IMR-90 (cell line): ENCODE measurements at regions not wholly inside any gene's neighbourhood (a gene's known extent, or its start where the extent isn't known, plus 50 kb on each side); places are given as distances from the start of the nearest gene placed in this dataset.

Source experiments
- ATAC-seq: fragments of 200-7000 bp; cut with Tn5 transposase; 2 replicates; pipeline ENCODE4 v1.9.1; 2020; ENCODE audit warnings: low read depth, mild to moderate bottlenecking, moderate library complexity
- BruUV-seq: library from RNA; stranded (reverse); fragments of 400-500 nt; replicated peaks from 2 replicates; lab custom pipeline; 2021; lab: Mats Ljungman, UMichigan
- CTCF ChIA-PET: fragments of 300-600 bp; formaldehyde crosslinking; extraction: SDS; loops from one replicate; lab custom pipeline; 2021; ENCODE audit warnings: antibody characterized with exemption; lab: Yijun Ruan, JAX
- POLR2A ChIA-PET: fragments of 300-600 bp; sonication (Branson Sonifier 250); formaldehyde crosslinking; loops from one replicate; lab custom pipeline; 2022; ENCODE audit warnings: antibody characterized with exemption; ENCODE audit not compliant: unreplicated experiment; lab: Charles Lee
- DNase-seq: peaks from one replicate; pipeline ENCODE4 v3.0.0; 2013
- H2AFZ ChIP-seq: replicated peaks from 2 replicates; pipeline ENCODE3; 2013; ENCODE audit warnings: low read length, mild to moderate bottlenecking; ENCODE audit not compliant: poor library complexity
- H2AK5ac ChIP-seq: 2 replicates; pipeline ENCODE4 v1.6.1; 2013; ENCODE audit warnings: low read depth, low read length, inconsistent platforms
- H2AK9ac ChIP-seq: replicated peaks from 2 replicates; pipeline ENCODE3; 2013; ENCODE audit warnings: mild to moderate bottlenecking, low read depth, low read length, moderate library complexity; ENCODE audit not compliant: poor library complexity
- H2BK120ac ChIP-seq: 2 replicates; pipeline ENCODE4 v1.6.1; 2013; ENCODE audit warnings: low read depth, low read length, inconsistent platforms
- H2BK15ac ChIP-seq: 3 replicates; pipeline ENCODE4 v1.6.1; 2013; ENCODE audit warnings: low read depth, low read length, inconsistent platforms
- H2BK20ac ChIP-seq: 2 replicates; pipeline ENCODE4 v1.6.1; 2013; ENCODE audit warnings: low read depth, mild to moderate bottlenecking, inconsistent platforms, low read length, moderate library complexity
- H2BK5ac ChIP-seq: 2 replicates; pipeline ENCODE4 v1.6.1; 2013; ENCODE audit warnings: mild to moderate bottlenecking, low read depth, low read length, inconsistent platforms; ENCODE audit not compliant: poor library complexity, severe bottlenecking
- H3K14ac ChIP-seq: replicated peaks from 2 replicates; pipeline ENCODE4 v1.6.1; 2013; ENCODE audit warnings: low read depth, low read length, inconsistent platforms
- H3K18ac ChIP-seq: 2 replicates; pipeline ENCODE4 v1.6.1; 2013; ENCODE audit warnings: low read depth, low read length, control low read depth
- H3K23ac ChIP-seq: 2 replicates; pipeline ENCODE4 v1.6.1; 2013; ENCODE audit warnings: low read depth, low read length, inconsistent platforms
- H3K27ac ChIP-seq: 2 replicates; pipeline ENCODE4 v1.5.1; 2013; ENCODE audit warnings: mild to moderate bottlenecking, control low read depth, low read length; ENCODE audit not compliant: insufficient read depth
- H3K27me3 ChIP-seq: 2 replicates; pipeline ENCODE4 v1.6.1; 2013; ENCODE audit warnings: low read length; ENCODE audit not compliant: control insufficient read depth, insufficient read depth
- H3K36me3 ChIP-seq: 2 replicates; pipeline ENCODE4 v1.6.1; 2013; ENCODE audit warnings: low read length, mixed read lengths; ENCODE audit not compliant: control insufficient read depth, insufficient read depth
- H3K4ac ChIP-seq: 2 replicates; pipeline ENCODE4 v1.6.1; 2013; ENCODE audit warnings: low read depth, low read length, inconsistent platforms
- H3K4me1 ChIP-seq: 2 replicates; pipeline ENCODE4 v1.6.1; 2013; ENCODE audit warnings: low read length, mixed read lengths; ENCODE audit not compliant: control insufficient read depth, insufficient read depth
- H3K4me2 ChIP-seq: 2 replicates; pipeline ENCODE4 v1.6.1; 2013; ENCODE audit warnings: low read depth, mild to moderate bottlenecking, control low read depth, low read length, moderate library complexity
- H3K4me3 ChIP-seq: 2 replicates; pipeline ENCODE4 v1.5.1; 2013; ENCODE audit warnings: low read depth, mild to moderate bottlenecking, control low read depth, low read length, moderate library complexity; ENCODE audit not compliant: insufficient read depth
- H3K56ac ChIP-seq: 2 replicates; pipeline ENCODE4 v1.6.1; 2013; ENCODE audit warnings: low read length, inconsistent platforms; ENCODE audit not compliant: insufficient read depth; ENCODE audit errors: extremely low read depth
- H3K79me1 ChIP-seq, 2 experiments: 2 replicates each; pipeline ENCODE4 v1.6.1; 2013; ENCODE audit warnings: low read length in 2 of 2, inconsistent platforms in 1 of 2, low read depth in 1 of 2
- H3K9ac ChIP-seq: 2 replicates; pipeline ENCODE4 v1.6.1; 2013; ENCODE audit warnings: low read depth, low read length, control low read depth
- H3K9me1 ChIP-seq: 2 replicates; pipeline ENCODE4 v1.6.1; 2013; ENCODE audit warnings: low read length, inconsistent platforms; ENCODE audit not compliant: insufficient read depth
- H3K9me3 ChIP-seq: 2 replicates; pipeline ENCODE4 v1.6.1; 2013; ENCODE audit warnings: low read length; ENCODE audit not compliant: control insufficient read depth, insufficient read depth
- H4K20me1 ChIP-seq: 2 replicates; pipeline ENCODE4 v1.6.1; 2013; ENCODE audit warnings: low read length, inconsistent platforms; ENCODE audit not compliant: insufficient read depth
- H4K5ac ChIP-seq: 2 replicates; pipeline ENCODE4 v1.6.1; 2013; ENCODE audit warnings: mild to moderate bottlenecking, low read depth, low read length, control low read depth
- H4K8ac ChIP-seq, 2 experiments: 2 replicates each; pipeline ENCODE4 v1.6.1; 2013; ENCODE audit warnings: low read depth in 2 of 2, low read length in 2 of 2, control low read depth in 1 of 2, inconsistent platforms in 1 of 2
- H4K91ac ChIP-seq: 2 replicates; pipeline ENCODE4 v1.6.1; 2013; ENCODE audit warnings: low read depth, low read length, inconsistent platforms; ENCODE audit not compliant: insufficient read depth
- MAZ ChIP-seq: IDR thresholded peaks from 2 replicates; pipeline ENCODE4 v1.6.1; 2012; ENCODE audit warnings: low read depth, mild to moderate bottlenecking, low read length, improper control_type of control experiment, moderate library complexity, borderline replicate concordance
- POLR2A ChIP-seq: IDR thresholded peaks from 2 replicates; pipeline ENCODE4 v1.6.1; 2012; ENCODE audit warnings: mild to moderate bottlenecking, low read depth, low read length
- SMC3 ChIP-seq: fragments of 150-350 bp; IDR thresholded peaks from 2 replicates; pipeline ENCODE4 v1.6.1; 2016; ENCODE audit warnings: low read depth, mild to moderate bottlenecking, antibody characterized with exemption, low read length, moderate library complexity
- WGBS, 2 experiments: methylation state at CpG; one replicate each; pipeline versions ENCODE4 v1.1.5 to v1.1.7; 2013; ENCODE audit warnings: missing lambda C conversion rate in 2 of 2; ENCODE audit not compliant: insufficient read length in 1 of 2; ENCODE audit errors: extremely low coverage in 2 of 2; 5-methylcytosine and 5-hydroxymethylcytosine counted together
- dilution Hi-C: fragments of 300-500 bp; cut with HindIII; formaldehyde crosslinking; loops from one replicate; pipeline ENCODE4 v1.14.3; 2018; ENCODE audit warnings: low sequenced_read_pairs; ENCODE audit not compliant: unreplicated experiment
- in situ Hi-C: fragments of 300-500 bp; cut with MboI; formaldehyde crosslinking; loops from 3 replicates; pipeline ENCODE4 v1.14.3; 2019; ENCODE audit warnings: low sequenced_read_pairs, inconsistent platforms, mixed read lengths
- intact Hi-C: fragments of 100-400 bp; cut with micrococcal nuclease; formaldehyde crosslinking; loops from 2 replicates; pipeline ENCODE4 v1.10.0; 2022

- Histone ChIP-seq H3K14ac (no peak overlapping the region), H3K4me1 (no peaks in the 10 kb centered on the region), H2BK15ac (no peak overlapping the region), H3K23ac (no peak overlapping the region), H3K4ac (no peak overlapping the region), H3K18ac (no peak overlapping the region), H2BK20ac (no peak overlapping the region), H2AK5ac (no peak overlapping the region), H3K9me1 (no peaks in the 10 kb centered on the region), H2AK9ac (no peak overlapping the region), H3K9me3 (no peaks in the 10 kb centered on the region), H4K20me1 (no peaks in the 10 kb centered on the region), H2AFZ (no peak overlapping the region), H4K8ac (no peak overlapping the region), H4K5ac (no peak overlapping the region), H4K91ac (no peak overlapping the region), H3K9ac (no peak overlapping the region), H3K4me2 (no peak overlapping the region), H3K27ac (no peak overlapping the region), H3K4me3 (no peak overlapping the region), H3K36me3 (no peaks in the 10 kb centered on the region), H3K56ac (no peak overlapping the region), H3K79me1 (no peaks in the 10 kb centered on the region), H3K27me3 (no peaks in the 10 kb centered on the region), H2BK5ac (no peak overlapping the region), H2BK120ac (no peak overlapping the region)
- DNase-seq (no peak), ATAC-seq (no peak)
- ChIA-PET CTCF (no interaction called here), POLR2A (no interaction called here)
- TF ChIP-seq POLR2A (no peak), SMC3 (no peak), MAZ (no peak)
- no CpG with 5 or more reads among the region's 4 CpGs for WGBS, 2 experiments
- dilution Hi-C loops = no loop called here
- intact Hi-C loops = no loop called here
- BruUV-seq = no TSS peak
- in situ Hi-C loops = no loop called here
Measured at GRCh38 chr13:102945886-102946285, 100.1 kb downstream of the ERCC5 start.
